ENCODE measurements at regions not wholly inside any gene's neighbourhood (a gene's known extent, or its start where the extent isn't known, plus 50 kb on each side); places are given as distances from the start of the nearest gene placed in this dataset.

DNA sequence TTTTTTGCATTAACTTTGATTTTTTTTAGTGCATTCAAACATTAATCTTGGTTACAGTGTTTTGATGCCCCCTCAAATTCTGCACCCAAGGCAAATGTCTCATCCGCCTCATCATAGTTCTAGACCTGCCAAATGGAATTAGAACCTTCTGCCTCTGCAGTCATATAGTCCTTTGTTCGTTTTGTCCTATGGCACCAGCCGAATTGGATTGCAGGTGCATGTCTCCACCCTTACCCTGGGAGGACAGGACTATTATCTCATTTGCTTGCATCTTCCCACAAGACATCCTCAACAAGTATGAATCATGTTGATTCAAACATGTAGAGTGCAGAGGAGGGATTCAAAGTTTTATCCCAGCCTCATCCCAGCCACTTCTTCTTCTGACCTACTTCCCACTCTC is 579.1 kb downstream of the VRK1 start:
- H3K36me3 ChIP-seq (ENCODE audit: insufficient read depth, low read length), result no peaks in the 10 kb centered on the region
- H3K4me2 ChIP-seq (ENCODE audit: low read length), result no peak overlapping the region
- no peaks in the 10 kb centered on the region for H3K27me3 ChIP-seq (ENCODE audit: insufficient read depth, low read length)
- no peaks in the 10 kb centered on the region for H3K79me2 ChIP-seq (ENCODE audit: insufficient read depth, low read length)
- no peaks in the 10 kb centered on the region for H3K9me3 ChIP-seq (ENCODE audit: insufficient read depth, low read depth, low read length)
- no peak overlapping the region for H3K4me3 ChIP-seq (ENCODE audit: insufficient read depth, low read depth, low read length)
- no peaks in the 10 kb centered on the region for H4K20me1 ChIP-seq (ENCODE audit: insufficient read depth, low read length)
- Mint-ChIP-seq H3K27ac (ENCODE audit: unreplicated experiment) (no peak overlapping the region), H3K9me3 (ENCODE audit: unreplicated experiment) (no peaks in the 10 kb centered on the region), H3K4me1 (ENCODE audit: low read depth, unreplicated experiment) (peaks cover 5% of the 10 kb centered on the region), H3K4me3 (ENCODE audit: unreplicated experiment) (no peak overlapping the region), H3K36me3 (ENCODE audit: low read depth, unreplicated experiment) (no peaks in the 10 kb centered on the region), H3K27me3 (ENCODE audit: low read depth, unreplicated experiment) (peaks cover 28% of the 10 kb centered on the region)
- FAIRE-seq (no peak), DNase-seq (ENCODE audit: low read depth) (no peak)
- TF ChIP-seq, protein P1, sequence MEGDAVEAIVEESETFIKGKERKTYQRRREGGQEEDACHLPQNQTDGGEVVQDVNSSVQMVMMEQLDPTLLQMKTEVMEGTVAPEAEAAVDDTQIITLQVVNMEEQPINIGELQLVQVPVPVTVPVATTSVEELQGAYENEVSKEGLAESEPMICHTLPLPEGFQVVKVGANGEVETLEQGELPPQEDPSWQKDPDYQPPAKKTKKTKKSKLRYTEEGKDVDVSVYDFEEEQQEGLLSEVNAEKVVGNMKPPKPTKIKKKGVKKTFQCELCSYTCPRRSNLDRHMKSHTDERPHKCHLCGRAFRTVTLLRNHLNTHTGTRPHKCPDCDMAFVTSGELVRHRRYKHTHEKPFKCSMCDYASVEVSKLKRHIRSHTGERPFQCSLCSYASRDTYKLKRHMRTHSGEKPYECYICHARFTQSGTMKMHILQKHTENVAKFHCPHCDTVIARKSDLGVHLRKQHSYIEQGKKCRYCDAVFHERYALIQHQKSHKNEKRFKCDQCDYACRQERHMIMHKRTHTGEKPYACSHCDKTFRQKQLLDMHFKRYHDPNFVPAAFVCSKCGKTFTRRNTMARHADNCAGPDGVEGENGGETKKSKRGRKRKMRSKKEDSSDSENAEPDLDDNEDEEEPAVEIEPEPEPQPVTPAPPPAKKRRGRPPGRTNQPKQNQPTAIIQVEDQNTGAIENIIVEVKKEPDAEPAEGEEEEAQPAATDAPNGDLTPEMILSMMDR (IDR thresholded peaks at IDR 0.05; ENCODE audit: insufficient read depth, low read depth, low read length), result no peak
- no peak for TF ChIP-seq EZH2 (IDR thresholded peaks at IDR 0.05; ENCODE audit: insufficient read depth, low read length)
- no peak overlapping the region for H3K9ac ChIP-seq (ENCODE audit: low read length)
- H3K4me1 ChIP-seq (ENCODE audit: insufficient read depth, low read length), result no peaks in the 10 kb centered on the region
- H3K27ac ChIP-seq (ENCODE audit: low read depth, low read length), result no peak overlapping the region
- no peak overlapping the region for H2AFZ ChIP-seq (ENCODE audit: low read depth, low read length)

DNA sequence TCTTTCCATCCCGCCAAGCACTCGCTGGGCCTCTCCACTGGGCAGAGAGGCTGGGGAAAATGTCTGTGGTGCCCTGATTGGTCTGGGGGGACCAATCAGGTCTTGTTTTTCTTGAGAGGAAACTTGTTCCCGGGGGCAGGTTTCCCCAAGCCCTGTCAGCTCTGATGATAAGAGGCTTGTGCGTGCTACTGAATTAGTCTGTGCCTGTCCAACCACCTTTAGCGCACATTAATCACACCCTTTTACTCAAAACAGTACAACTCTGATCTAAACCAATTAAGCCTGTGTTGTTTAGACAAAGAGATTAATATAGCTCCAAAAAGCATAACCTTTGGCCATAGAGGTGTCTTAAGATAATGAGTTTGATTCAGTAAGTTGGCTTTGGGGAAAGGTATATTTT is 580.4 kb downstream of the VRK1 start:
- no peaks in the 10 kb centered on the region for H3K4me1 ChIP-seq (ENCODE audit: insufficient read depth, low read length)
- no peak overlapping the region for H2AFZ ChIP-seq (ENCODE audit: low read depth, low read length)
- no peaks in the 10 kb centered on the region for H3K9me3 ChIP-seq (ENCODE audit: insufficient read depth, low read depth, low read length)
- no peaks in the 10 kb centered on the region for H3K36me3 ChIP-seq (ENCODE audit: insufficient read depth, low read length)
- no peaks in the 10 kb centered on the region for H4K20me1 ChIP-seq (ENCODE audit: insufficient read depth, low read length)
- H3K9ac ChIP-seq (ENCODE audit: low read length), result no peak overlapping the region
- Mint-ChIP-seq H3K4me1 (ENCODE audit: low read depth, unreplicated experiment) (peaks cover 5% of the 10 kb centered on the region), H3K27ac (ENCODE audit: unreplicated experiment) (no peak overlapping the region), H3K4me3 (ENCODE audit: unreplicated experiment) (no peak overlapping the region), H3K27me3 (ENCODE audit: low read depth, unreplicated experiment) (peaks cover 28% of the 10 kb centered on the region), H3K36me3 (ENCODE audit: low read depth, unreplicated experiment) (no peaks in the 10 kb centered on the region), H3K9me3 (ENCODE audit: unreplicated experiment) (no peaks in the 10 kb centered on the region)
- H3K4me3 ChIP-seq (ENCODE audit: insufficient read depth, low read depth, low read length), result no peak overlapping the region
- no peak for FAIRE-seq
- no peaks in the 10 kb centered on the region for H3K79me2 ChIP-seq (ENCODE audit: insufficient read depth, low read length)
- H3K27me3 ChIP-seq (ENCODE audit: insufficient read depth, low read length), result no peaks in the 10 kb centered on the region
- H3K27ac ChIP-seq (ENCODE audit: low read depth, low read length), result no peak overlapping the region
- no peak overlapping the region for H3K4me2 ChIP-seq (ENCODE audit: low read length)
- TF ChIP-seq, protein P1 (IDR thresholded peaks at IDR 0.05; ENCODE audit: insufficient read depth, low read depth, low read length), result no peak
- no peak for TF ChIP-seq EZH2 (IDR thresholded peaks at IDR 0.05; ENCODE audit: insufficient read depth, low read length)
- DNase-seq (ENCODE audit: low read depth), result no peak

DNA sequence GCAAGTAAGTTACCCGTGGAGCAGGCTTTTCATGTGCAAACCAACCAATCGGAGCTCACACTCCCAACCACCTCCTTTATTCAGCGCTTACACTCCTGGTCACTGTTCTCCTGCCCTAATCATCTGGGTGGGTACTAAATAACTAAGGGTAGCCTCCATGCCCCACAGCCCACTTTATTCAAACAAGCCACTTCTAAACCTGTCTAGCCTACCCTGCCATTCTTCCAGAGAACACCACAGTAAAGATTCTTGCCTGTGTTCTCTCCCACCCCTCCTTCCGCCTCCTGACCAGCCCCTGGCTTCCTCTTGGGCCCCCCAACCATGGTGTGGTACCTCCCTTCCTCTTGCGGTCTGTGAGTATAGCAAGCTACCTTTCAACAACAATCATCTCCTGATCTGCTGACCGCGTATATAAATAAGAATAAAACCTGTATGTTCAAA is 581.9 kb downstream of the VRK1 start:
- no peaks in the 10 kb centered on the region for H3K27me3 ChIP-seq (ENCODE audit: insufficient read depth, low read length)
- H4K20me1 ChIP-seq (ENCODE audit: insufficient read depth, low read length), result no peaks in the 10 kb centered on the region
- H3K9me3 ChIP-seq (ENCODE audit: insufficient read depth, low read depth, low read length), result no peaks in the 10 kb centered on the region
- no peak for FAIRE-seq
- no peak overlapping the region for H3K27ac ChIP-seq (ENCODE audit: low read depth, low read length)
- no peaks in the 10 kb centered on the region for H3K36me3 ChIP-seq (ENCODE audit: insufficient read depth, low read length)
- no peak overlapping the region for H2AFZ ChIP-seq (ENCODE audit: low read depth, low read length)
- no peak for TF ChIP-seq EZH2 (IDR thresholded peaks at IDR 0.05; ENCODE audit: insufficient read depth, low read length)
- TF ChIP-seq, protein P1 (IDR thresholded peaks at IDR 0.05; ENCODE audit: insufficient read depth, low read depth, low read length), result no peak
- Mint-ChIP-seq H3K27ac (ENCODE audit: unreplicated experiment) (no peak overlapping the region), H3K27me3 (ENCODE audit: low read depth, unreplicated experiment) (peaks cover 28% of the 10 kb centered on the region), H3K4me1 (ENCODE audit: low read depth, unreplicated experiment) (no peaks in the 10 kb centered on the region), H3K36me3 (ENCODE audit: low read depth, unreplicated experiment) (no peaks in the 10 kb centered on the region), H3K9me3 (ENCODE audit: unreplicated experiment) (no peaks in the 10 kb centered on the region), H3K4me3 (ENCODE audit: unreplicated experiment) (no peak overlapping the region)
- no peaks in the 10 kb centered on the region for H3K79me2 ChIP-seq (ENCODE audit: insufficient read depth, low read length)
- H3K4me3 ChIP-seq (ENCODE audit: insufficient read depth, low read depth, low read length), result no peak overlapping the region
- no peaks in the 10 kb centered on the region for H3K4me1 ChIP-seq (ENCODE audit: insufficient read depth, low read length)
- H3K9ac ChIP-seq (ENCODE audit: low read length), result no peak overlapping the region
- DNase-seq (ENCODE audit: low read depth), result no peak
- no peak overlapping the region for H3K4me2 ChIP-seq (ENCODE audit: low read length)

All from astrocyte (in vitro differentiated cells and primary cell).